Bronchial epithelial cell (primary cell): ENCODE measurements at regions not wholly inside any gene's neighbourhood (a gene's known extent, or its start where the extent isn't known, plus 50 kb on each side); places are given as distances from the start of the nearest gene placed in this dataset.
A peak's percentile ranks its signal among the peaks of the same experiment; 100 is the strongest.

Source experiments
- DNase-seq: peaks from one replicate; pipeline ENCODE4 v3.0.0-alpha.2; 2010; ENCODE audit warnings: low read depth
- FAIRE-seq: peaks from 2 replicates; lab custom pipeline; 2011; peaks lifted over from hg19 to GRCh38; lab: Jason Lieb, UNC
- H3K27me3 ChIP-seq: 2 replicates; pipeline ENCODE4 v1.5.1; 2011; ENCODE audit warnings: low read length; ENCODE audit not compliant: control insufficient read depth, insufficient read depth
- H3K36me3 ChIP-seq: 2 replicates; pipeline ENCODE4 v1.5.1; 2011; ENCODE audit warnings: low read length; ENCODE audit not compliant: control insufficient read depth, insufficient read depth
- H3K4me3 ChIP-seq: 2 replicates; pipeline ENCODE4 v1.5.1; 2011; ENCODE audit warnings: mild to moderate bottlenecking, low read depth, low read length, control low read depth
- CTCF ChIP-seq: IDR thresholded peaks from 2 replicates; pipeline ENCODE4 v1.5.1; 2011; ENCODE audit warnings: mild to moderate bottlenecking, moderate library complexity, low read length, control low read depth, inconsistent platforms; ENCODE audit not compliant: insufficient read depth, severe bottlenecking

- FAIRE-seq (no peak), DNase-seq (no peak)
- H3K27me3 ChIP-seq = no peaks in the 10 kb centered on the region
- no peak overlapping the region for H3K4me3 ChIP-seq
- H3K36me3 ChIP-seq = no peaks in the 10 kb centered on the region
- no peak for TF ChIP-seq CTCF
Observed at GRCh38 chr7:121541457-121541856, 145.3 kb upstream of the FAM3C start.

GRCh38 chr7:121540138-121540537 lies 144.0 kb upstream of the FAM3C start:
- no peaks in the 10 kb centered on the region for H3K27me3 ChIP-seq
- no peaks in the 10 kb centered on the region for H3K36me3 ChIP-seq
- no peak for TF ChIP-seq CTCF
- no peak overlapping the region for H3K4me3 ChIP-seq
- FAIRE-seq = no peak
- DNase-seq = no peak

- Histone ChIP-seq H3K27me3 (no peaks in the 10 kb centered on the region), H3K36me3 (no peaks in the 10 kb centered on the region), H3K4me3 (no peak overlapping the region)
- TF ChIP-seq CTCF = no peak
- DNase-seq = no peak
- no peak for FAIRE-seq
Observed at GRCh38 chr7:121537031-121537430, 140.9 kb upstream of the FAM3C start.

- peak; percentile 89 for DNase-seq
- no peak for TF ChIP-seq CTCF
- Histone ChIP-seq H3K36me3 (no peaks in the 10 kb centered on the region), H3K4me3 (no peak overlapping the region), H3K27me3 (no peaks in the 10 kb centered on the region)
- FAIRE-seq = no peak
Observed at GRCh38 chr7:121531175-121532070, 135.3 kb upstream of the FAM3C start.

GRCh38 chr7:121530227-121531174 lies 134.4 kb upstream of the FAM3C start:
- FAIRE-seq (peak; percentile 47), DNase-seq (peak; percentile 98)

More at GRCh38 chr7:121530227-121531174, 134.4 kb upstream of the FAM3C start:
- Histone ChIP-seq H3K36me3 (no peaks in the 10 kb centered on the region), H3K27me3 (no peaks in the 10 kb centered on the region), H3K4me3 (no peak overlapping the region)
- no peak for TF ChIP-seq CTCF
